Inflammatory macrophage treated with lipopolysaccharide for 4 hours (primary cell): ENCODE measurements at regions not wholly inside any gene's neighbourhood (a gene's known extent, or its start where the extent isn't known, plus 50 kb on each side); places are given as distances from the start of the nearest gene placed in this dataset.

Experiments
- DNase-seq: peaks from one replicate; pipeline ENCODE4 v3.0.0-alpha.2; 2020

DNA sequence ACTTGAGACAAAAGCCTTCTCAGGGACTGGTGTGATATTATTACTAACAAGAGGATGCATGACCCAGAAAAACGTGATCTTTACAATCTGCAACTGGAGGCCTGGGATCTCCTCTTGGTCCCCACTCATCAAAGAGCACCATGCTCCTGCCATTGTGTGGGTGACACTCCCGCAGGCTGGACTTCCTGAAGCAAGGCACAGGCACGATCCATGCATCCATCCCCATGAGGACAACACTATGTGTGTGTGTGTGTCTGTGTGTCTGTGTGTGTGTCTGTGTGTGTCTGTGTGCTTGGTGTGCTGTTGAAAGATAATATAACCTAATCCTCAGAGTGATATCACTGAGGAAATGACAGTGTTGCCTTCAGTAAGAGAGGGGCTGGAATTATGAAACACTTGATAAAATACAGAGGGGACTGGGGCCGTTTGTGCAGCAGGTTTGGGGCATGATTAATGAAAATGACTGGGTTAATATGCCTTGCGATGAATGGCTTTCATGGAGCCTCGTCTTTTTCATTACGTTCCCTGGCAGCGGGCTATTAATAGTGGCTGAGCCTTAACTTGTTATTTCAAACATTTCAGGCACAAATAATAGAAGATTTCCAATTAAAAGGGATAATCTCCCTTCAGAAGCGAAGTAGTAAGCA is 180.8 kb upstream of the TCERG1L start:
- DNase-seq, result no peak

DNA sequence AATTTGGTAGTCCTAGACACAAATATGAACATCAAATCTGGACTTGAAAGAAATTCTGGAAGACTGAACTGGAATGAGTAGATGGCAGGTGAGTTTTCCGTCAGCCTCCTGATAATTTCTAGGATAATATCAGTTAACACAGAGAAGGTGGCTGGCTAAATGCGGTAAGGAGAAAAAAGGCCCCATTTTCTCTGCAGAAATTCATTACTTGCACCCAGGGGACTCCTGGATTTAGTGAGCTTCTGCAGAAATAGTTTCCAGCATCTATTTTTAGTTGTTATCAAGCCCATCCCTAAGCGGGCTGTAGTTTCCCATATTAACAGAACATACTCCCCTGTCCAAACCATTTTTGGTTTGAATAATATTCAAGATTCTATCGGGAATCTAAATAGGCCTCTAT is 181.9 kb upstream of the TCERG1L start:
- no peak for DNase-seq

DNA sequence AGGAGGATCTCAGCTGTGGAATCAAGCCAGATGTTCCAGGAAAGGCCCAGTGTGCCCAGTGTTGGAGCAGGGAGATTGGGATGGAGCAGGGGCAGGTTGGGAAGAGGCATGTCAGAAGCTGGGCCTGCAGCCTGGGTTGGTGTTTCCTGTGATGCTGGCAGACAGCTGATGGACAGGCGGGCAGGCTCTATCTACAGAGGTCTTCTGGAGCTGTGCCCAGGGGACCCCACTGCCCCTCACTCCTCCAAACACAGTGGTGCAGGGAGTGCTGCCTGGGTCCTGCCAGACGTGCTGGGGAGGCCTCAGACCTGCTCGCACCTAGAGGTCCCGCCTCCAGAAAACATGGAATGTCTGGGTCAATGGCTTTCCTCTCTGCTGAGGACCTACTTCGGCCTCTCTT is 182.9 kb upstream of the TCERG1L start:
- DNase-seq, result no peak

DNA sequence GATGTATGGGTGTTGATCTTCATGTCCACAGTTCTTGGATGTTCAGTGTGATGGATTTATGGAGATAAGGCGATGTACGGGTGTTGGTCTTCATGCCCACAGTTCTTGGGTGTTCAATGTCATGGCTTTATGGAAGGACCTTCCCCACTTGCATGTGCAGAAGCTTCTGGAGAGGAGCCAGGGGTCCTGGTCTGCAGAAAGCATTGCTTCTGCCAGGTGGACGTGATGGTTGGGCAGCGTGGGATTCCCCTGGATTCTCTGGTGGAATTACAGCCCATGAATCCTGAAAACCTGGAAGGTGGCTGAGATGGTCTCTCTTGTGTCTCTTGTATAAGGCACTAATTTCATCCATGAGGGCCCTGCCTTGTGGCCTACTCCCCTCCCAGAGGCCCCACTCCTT is 183.7 kb upstream of the TCERG1L start:
- no peak for DNase-seq

DNA sequence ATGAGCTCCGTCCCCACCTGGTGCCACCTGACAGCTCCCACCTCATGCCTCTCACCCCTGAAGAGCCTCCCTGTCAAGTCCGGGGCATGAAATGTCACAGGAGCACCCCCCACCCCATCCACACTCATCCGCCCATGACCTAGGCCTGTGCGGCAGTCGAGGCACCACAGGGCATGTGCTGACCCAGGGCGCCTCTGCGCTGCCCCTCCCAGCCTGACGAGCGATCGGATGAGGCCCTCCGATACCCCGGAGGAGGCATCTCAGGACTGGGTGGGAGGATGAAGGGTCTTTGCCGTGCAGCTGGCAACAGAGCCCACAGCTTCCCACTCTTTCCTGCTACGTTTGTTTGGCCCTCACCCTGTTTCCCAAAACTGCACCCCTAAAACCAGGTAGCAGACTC is 184.4 kb upstream of the TCERG1L start:
- DNase-seq, result no peak

DNA sequence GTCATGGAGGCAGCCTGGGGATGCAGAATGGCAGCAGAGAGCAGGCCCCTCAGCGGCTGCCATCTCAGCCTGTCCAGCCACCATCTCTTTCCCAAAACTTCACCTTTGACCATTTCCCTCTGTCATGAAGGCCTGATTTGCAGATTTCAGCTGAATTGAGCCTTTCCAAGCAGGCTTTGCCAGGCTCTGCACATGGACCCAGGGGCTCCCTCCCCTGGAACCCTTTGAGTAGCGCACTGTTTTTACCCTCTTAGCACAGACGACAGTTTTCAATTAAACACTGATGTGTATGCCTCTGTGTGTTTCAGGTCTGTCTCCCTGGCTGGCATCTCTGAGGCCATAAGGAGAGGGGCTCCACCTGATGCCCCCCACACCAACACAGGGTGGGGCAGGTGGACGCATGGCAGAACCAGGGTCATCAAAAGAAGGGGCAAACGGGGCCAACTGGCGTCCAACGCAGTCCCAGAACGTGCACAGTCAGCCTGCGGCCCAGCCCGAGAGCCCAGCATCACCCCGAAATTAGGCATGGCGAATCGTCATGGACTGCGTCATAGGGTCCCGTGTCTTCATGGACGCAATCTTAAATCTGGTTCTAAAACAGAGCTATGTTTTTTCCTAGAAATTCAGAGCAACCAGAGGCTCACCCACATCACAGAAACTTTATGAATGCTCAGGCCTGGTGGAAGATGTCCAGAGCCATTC is 185.0 kb upstream of the TCERG1L start:
- DNase-seq, result no peak

DNA sequence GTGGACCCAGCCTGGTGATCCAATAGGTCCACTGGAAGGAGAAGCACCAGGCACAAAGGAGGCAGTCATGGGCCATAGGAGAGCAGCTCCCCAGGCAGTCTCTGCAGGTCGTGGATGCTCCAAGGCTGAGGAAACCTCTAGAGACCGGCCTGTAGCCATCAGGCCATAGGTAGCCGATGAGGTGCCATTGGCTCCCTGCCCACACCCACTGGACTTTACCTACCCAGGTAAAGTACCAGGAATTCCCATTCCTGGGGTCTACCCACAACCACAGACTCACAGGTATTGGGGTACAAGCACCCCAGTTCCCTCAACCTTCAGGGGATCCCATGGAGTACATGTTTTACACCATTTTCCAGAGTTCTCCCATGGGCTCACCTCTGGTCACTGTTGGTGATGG is 188.0 kb upstream of the TCERG1L start:
- no peak for DNase-seq

DNA sequence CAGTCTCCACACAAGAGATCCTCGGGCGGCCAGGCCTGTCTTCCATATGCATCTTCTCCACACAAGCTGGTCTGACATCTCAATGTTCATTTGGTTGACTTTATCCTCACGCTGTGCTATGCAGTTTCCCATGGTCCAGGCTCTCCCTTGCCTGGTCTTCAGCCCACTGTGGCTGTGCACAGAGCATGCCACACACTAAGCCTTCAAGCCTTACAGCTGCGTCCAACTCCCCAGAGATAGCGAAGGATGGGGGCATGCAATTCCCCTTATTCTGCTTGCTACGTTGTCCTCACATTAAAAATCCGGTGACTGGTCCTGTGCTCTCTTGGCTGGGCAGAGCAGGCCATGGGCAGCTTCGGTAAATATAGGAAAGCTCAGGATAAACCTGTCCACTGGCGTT is 188.7 kb upstream of the TCERG1L start:
- DNase-seq, result no peak

DNA sequence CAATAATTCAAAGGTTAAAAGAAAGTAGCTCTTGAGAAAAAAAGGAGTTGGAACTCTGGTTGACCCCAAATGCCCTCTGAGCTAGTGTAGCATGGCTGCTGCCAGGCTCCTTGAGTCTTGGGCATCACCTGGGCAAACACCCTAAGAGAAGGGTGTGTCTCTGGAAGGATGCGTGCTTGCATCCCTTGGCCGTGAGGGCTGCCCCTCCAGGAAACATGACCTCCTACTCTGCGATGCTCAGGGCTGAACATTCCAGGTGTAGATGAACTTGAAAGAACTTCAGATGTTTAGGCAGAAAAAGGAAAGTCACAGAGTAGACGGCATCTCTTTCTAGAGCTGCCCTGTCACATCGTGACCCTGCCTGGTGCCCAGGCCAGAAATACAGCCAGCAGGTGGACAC is 189.4 kb upstream of the TCERG1L start:
- no peak for DNase-seq

DNA sequence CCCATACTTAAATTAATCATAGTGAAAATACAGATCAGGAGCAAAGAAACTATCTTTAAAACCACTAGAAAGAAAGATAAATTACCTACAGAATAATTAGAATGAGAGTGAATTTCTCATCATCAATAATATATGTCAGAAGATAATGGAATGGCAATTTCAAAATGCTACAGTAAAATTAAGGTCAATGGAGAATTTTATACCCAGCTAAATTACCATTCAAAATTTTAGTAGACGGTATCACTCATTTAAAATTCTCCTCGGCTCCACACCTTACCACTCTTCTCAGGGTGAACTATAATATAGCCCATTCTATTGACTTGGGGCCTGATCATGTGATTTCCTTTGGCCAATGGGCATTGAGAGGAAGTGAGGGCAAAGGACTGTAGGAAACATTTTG is 192.5 kb upstream of the TCERG1L start:
- no peak for DNase-seq

DNA sequence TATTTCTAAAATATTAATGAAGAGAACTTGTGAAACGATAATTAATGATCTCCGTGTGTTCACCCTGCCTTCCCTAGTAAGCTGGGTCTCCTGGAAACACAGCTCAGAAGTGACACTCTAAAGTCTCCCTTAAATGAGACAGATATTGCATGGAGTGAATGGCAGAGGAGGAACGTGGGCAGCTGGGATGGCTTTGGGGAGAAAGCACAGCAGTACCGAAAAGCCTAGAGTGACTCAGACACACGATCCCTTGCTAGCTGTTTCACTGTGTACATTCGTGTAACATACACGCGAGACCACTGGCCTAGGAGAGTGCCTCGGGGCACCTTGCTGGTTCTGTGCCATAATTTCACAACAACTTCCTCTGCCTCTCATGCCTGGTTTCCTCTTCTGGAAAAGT is 199.9 kb upstream of the TCERG1L start:
- DNase-seq, result no peak

DNA sequence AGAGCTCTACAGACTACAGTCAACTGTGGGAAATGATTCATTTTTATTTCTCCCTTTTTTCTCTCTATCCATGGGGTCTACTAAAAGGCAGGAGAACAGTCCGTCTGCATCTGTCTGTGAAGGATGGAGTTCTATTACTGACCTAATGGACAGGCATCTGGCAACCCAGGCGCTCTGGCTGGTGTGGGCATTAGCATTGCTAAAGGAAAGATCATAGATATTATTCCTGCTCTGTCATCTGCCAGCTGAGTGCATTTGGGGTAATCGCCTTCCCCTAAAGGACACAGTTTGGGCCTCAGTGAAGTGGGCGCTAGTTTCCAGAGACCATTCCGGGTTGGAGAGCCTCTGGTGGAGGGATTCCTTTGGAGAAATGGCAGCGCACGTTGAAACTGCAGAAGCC is 201.3 kb upstream of the TCERG1L start:
- no peak for DNase-seq

DNA sequence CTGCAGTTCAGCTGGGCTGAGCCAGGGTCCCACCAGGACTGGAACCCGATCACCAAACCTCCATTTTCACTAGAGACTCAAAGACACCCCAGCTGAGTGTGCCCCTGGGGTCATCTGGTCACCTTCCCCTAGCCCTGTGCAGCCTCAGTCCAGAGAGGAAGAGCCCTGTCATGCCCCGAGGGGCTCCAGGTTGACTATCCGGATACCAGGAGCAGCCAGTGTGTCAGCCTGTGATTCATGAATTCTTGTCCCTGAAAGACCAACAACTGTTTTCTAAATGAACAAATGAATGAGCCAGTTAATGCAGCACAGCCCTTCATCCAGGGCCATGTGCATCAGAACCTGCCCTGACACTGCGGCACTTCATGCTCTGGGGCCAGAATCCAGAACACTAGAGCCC is 201.9 kb upstream of the TCERG1L start:
- no peak for DNase-seq

DNA sequence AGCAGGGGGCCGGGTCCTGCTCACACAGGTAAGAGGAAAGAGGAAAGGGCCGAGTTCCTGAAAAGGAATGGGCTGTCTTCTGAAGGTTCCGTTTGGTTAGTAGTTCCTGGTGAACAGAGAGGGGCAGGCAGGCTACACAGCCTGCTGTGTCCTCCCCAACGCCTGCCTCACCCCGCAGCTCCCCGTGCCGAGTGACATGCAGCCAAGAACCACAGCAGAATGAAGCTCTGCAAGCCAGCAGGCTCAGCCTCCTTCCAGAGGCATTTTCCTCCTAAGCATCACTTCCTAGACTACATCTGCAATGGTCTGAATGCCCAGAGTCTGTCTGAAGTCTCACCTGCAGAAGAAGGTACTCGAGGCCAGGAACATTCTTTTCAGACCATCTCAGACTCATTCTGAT is 202.4 kb upstream of the TCERG1L start:
- no peak for DNase-seq

DNA sequence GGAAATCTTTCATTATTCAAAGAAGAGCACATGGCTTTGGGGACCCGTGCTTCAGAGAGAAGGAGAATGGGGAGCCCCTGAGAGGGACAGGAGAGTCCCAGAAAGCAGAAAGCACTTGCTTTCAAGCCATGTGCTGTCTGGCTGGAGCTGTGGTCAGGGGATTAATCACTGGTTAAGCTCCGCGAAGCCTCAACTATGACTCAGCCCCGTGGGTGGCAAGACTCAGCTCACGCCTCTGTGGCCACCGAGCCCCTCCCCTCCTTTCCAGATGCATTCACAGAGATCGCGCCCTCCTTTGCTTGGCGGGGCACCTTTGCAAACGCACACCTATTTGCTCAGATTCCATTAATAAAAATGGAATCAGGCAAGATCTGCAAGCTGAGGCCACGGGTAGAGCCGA is 202.9 kb upstream of the TCERG1L start:
- DNase-seq, result no peak

DNA sequence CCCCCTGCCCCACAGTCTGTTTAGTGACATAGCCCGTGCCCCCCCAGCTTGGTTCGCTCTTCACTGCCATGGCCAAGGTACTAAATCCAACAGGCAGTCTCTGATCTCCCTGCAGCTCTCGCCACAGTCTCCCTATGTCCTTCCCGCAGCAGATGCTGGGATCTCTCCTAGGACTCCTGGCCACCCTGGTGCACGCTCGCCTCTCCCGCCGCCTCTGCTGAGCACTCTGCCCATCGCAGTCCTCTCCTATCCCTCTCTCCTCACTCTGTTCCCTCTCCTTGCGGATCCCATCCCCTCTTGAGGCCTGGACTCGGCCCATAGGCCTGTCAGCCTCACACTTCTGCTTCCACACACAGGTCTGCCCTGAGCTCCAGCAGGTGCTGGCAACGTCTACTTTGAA is 204.8 kb upstream of the TCERG1L start:
- DNase-seq, result no peak

DNA sequence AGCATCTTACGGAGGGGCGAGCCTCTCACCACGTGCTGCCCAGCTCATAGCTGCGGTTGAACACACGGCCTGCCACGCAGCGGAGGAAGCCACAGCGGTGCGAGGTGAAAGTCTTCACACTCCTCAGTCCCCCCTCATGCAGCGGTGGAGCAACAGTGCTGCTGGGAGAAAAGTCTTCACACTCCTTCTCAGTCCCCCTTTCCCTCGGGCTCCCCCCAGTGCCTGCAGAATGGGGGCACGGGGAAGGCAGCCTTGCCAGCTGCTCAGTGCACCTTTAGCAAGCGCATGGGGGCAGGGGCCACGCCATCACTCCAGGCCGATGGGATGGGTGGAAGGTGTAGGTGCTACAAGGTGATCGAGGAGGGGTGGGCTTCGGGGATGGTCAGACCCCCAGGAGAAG is 206.3 kb upstream of the TCERG1L start:
- DNase-seq, result no peak

DNA sequence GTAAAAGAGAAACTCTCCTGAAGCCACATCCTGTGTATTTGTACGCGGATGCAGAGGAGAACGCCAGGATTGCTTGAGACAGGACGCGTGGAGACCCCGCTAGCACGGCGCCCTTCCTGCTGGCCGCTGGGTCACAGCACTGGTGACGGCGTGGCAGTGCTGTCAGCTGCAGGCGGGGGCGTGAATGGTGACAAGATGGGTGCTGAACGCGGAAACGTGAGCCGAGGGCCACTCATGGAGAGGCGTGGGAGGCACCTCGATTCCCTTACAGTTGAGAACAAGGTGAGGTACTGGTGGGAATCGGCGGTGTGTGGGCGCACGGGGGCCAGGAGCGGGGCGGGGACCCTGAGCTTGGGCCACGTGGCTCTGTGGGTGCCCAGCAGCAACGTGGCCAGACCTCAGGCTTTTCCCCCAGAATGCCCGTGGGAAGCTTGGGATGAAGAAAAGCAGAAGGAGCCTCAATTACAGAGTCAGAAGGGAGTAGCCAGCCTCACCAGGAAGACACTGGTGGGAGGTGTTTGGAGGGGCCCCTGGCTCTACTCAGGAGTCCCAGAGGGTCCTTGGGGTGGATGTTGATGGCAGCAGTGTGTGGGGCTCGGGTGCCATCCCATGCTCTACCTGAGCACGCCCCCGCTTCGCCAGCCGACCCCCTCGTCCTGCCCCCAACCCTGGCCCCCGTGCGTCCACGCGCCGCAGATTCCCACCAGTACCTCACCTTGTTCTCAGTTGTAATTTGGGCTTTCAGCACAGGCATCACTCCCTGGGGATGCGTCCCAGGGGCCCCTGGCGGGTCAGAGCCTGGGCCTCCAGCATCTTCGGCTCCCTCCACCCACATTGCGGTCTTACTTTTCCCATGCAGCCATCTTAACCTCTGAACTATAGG is 208.4 kb upstream of the TCERG1L start:
- DNase-seq, result no peak

DNA sequence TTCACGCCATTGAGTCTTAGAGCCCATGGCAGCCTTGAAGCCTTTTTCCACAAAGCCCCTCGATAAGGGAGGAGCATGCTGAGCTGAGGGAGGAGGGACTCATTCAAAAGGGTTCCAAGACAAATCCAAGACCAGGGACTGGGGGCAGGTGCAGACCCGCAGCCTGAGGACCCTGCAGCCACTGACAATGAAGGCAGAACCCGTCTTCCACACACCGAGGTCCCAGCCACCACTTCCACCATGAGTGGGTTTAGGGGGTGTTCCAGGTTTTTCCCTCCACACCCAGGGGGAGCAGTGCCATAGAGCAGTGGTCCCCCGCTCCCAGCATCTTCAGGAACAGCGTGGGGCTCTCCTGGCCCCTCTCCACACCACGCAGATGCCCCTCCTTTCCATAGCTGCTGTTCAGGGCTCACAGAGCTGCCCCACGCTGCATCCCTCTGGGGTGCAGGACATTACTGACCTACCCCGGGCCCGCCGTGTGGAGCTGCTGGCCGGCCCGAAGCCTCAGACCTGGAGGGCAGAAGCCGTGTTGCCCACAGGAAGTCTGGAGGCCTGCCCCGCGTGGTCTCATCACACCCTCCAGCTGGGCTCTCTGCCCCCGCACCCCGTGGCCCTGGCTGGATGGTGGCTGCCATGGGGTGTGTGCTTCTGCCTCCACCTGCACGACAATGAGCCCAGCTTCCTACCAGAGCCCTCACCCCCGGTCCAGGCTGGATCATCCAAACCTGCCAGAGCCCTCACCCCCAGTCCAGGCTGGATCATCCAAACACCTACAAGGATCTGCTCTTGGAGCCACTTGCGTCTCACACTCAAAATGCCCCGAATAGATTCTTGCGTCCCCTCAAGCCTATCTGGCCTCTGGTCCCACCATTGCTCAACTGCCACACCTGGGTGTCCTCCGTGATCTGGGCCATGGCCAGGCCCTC is 220.0 kb upstream of the TCERG1L start:
- no peak for DNase-seq

DNA sequence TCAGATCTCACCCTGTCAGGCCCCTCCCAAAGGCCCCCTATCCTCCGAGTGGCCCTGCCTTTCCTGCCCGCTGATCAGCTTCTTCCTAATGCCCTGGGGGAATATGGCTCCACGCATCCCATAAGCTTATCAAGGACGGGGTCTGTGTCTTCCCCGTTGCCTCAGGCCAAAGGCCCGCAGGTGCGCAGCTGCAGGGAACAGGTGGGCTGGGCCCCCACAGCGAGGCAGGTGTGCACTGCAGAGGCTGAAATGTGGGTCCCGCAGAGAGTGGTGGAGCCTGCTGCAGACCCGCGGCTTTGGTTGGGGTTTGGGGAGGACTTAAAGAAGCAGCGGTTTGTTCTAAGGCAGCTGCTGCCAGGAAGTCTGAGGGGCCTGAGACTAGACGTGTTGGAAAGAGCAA is 220.8 kb upstream of the TCERG1L start:
- no peak for DNase-seq

DNA sequence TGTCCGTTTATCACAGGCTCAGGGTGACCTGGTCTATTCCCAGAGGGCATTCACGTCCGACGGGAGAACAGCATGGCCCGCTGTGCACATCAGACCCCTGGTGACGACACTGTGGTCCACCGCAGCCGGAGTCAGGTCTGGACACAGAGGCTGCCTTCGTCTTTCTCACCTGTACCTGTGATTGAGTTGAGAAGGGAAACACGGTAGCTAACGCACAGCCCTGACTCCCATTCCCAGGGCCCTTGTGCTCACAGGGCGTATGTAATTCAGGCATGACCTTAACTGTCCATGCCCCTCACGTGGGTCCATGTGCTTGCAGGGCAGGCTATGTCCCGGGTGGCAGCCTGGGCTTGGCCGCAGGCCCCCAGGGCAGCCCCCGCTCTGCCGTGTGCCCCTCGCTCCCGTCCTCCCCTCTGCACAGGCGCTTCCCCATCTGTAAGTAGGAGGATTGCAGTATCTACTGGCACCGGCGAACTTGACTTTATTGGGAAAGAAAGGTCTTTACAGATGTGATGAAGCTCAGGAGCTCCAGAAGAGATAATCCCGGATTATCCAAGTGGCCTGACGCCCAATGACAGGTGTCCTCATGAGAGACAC is 221.3 kb upstream of the TCERG1L start:
- DNase-seq, result no peak

DNA sequence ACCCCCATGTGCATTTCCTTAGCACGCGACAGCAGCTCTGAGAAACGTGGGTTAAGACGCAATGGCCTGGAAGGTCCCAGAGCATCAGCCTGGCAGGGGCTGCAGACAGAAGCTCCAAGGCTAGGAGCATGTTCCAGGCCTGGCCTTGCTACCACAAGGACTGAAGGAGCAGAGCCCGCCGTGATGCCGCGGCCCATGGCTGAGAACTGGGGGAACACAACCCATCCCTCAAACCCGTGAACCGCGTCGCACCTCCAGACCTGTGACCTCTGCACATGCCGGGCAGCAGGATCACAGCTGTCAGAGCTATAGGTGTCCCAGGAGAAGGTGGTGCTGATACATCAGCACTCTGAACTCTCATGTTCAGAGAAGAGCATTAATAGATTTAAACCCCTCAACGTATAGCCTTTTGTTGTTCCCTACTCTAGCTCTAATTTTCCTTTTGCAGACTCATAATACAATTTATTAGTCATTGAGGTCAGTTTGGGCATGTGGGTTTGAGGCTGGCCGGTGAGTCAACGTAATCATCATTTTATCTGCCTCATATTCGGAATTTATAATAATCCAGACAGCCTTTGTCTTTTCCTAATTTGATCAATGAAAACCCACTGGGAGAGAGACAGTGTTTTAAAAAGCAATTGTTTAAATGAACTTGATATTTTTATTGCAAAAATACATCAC is 222.5 kb upstream of the TCERG1L start:
- DNase-seq, result no peak
